Mucosa of descending colon (tissue), 3 donors: ENCODE measurements at regions not wholly inside any gene's neighbourhood (a gene's known extent, or its start where the extent isn't known, plus 50 kb on each side); places are given as distances from the start of the nearest gene placed in this dataset.

ENCODE experiments used
- ATAC-seq: fragments of 200-7000 bp; cut with Tn5 transposase; one replicate; pipeline ENCODE4 v1.9.1; 2020; ENCODE audit warnings: mild to moderate bottlenecking, moderate library complexity
- DNase-seq, 3 donors: peaks; one replicate each; pipeline ENCODE4 v3.0.0-alpha.2; 2020
- H3K36me3 ChIP-seq: fragments of 200-600 bp; one replicate; pipeline ENCODE4 v1.8.0; 2021; ENCODE audit warnings: low read depth, mild to moderate bottlenecking
- H3K4me1 ChIP-seq: fragments of 200-600 bp; one replicate; pipeline ENCODE4 v1.8.0; 2021; ENCODE audit warnings: low read depth, mild to moderate bottlenecking
- H3K4me3 ChIP-seq: fragments of 200-600 bp; one replicate; pipeline ENCODE4 v1.8.0; 2021; ENCODE audit warnings: mild to moderate bottlenecking
- H3K9me3 ChIP-seq: fragments of 200-600 bp; one replicate; pipeline ENCODE4 v1.8.0; 2021; ENCODE audit warnings: mild to moderate bottlenecking
- intact Hi-C, 2 donors: fragments of 100-400 bp; cut with DNase I in 1 of 2; cut with micrococcal nuclease in 1 of 2; formaldehyde crosslinking; loops; one replicate each; pipeline versions ENCODE4 v1.11.0 to v1.11.1; 2022; cut with DNase I, micrococcal nuclease
- TF ChIP-seq, protein P1 (sequence below): fragments of 200-600 bp; IDR thresholded peaks from one replicate; pipeline ENCODE4 v1.8.0; 2022; ENCODE audit warnings: antibody characterized with exemption, mild to moderate bottlenecking
- donor health status: DM: no; HTN: no; CAD: no; lungs with moderate emphysema.
- donor health status: DM: no; HTN: no; CAD: no.
- donor health status: DM: no; HTN: yes; CAD: no.

DNA sequence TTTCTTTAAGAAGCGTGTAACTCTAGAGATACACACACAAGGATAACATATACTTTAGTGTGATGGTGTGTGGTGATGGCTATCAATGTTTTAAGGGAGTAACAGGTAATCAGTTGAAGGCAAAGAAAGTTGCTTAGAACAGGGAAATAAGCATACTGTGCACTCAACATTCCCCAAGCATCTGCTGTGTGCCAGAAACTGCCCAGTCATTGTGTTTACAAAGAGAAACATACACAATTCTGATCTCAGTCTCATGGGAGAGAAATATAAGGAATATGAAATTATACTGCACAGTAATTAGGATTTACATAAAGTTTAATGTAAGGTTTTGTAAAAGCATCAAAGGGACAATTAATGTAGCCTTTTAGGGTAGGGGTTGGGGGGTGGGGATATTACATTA is 224.1 kb upstream of the TYRP1 start:
- no peaks in the 10 kb centered on the region for H3K4me1 ChIP-seq
- ATAC-seq: no peak
- no peaks in the 10 kb centered on the region for H3K36me3 ChIP-seq
- H3K4me3 ChIP-seq: no peak overlapping the region
- TF ChIP-seq, protein P1, sequence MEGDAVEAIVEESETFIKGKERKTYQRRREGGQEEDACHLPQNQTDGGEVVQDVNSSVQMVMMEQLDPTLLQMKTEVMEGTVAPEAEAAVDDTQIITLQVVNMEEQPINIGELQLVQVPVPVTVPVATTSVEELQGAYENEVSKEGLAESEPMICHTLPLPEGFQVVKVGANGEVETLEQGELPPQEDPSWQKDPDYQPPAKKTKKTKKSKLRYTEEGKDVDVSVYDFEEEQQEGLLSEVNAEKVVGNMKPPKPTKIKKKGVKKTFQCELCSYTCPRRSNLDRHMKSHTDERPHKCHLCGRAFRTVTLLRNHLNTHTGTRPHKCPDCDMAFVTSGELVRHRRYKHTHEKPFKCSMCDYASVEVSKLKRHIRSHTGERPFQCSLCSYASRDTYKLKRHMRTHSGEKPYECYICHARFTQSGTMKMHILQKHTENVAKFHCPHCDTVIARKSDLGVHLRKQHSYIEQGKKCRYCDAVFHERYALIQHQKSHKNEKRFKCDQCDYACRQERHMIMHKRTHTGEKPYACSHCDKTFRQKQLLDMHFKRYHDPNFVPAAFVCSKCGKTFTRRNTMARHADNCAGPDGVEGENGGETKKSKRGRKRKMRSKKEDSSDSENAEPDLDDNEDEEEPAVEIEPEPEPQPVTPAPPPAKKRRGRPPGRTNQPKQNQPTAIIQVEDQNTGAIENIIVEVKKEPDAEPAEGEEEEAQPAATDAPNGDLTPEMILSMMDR: no peak
- DNase-seq: no peak
- intact Hi-C loops: no loop called here
- H3K9me3 ChIP-seq: no peaks in the 10 kb centered on the region

DNA sequence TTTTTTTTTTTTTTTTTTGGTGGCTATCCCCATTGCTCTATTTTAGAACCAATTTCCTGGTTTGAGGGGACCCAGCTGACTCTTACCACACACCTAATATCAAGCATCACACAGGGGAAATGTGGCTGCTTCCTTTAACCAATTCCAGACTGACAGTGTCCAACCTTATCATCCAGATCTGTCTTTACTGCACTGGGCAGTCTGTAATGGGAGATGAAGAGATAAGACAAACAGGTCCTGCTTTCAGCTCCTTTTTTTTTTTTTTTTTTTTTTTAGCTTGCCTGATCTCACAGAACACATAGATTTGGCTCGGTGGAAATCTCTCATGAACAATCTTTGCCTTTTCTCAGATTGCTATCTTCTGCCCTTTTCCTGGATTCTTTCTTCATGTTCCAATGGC is 198.8 kb upstream of the TYRP1 start:
- intact Hi-C loops: no loop called here
- Histone ChIP-seq H3K9me3 (no peaks in the 10 kb centered on the region), H3K36me3 (no peaks in the 10 kb centered on the region), H3K4me1 (no peaks in the 10 kb centered on the region), H3K4me3 (no peak overlapping the region)
- TF ChIP-seq, protein P1: no peak
- no peak for ATAC-seq
- DNase-seq: no peak

DNA sequence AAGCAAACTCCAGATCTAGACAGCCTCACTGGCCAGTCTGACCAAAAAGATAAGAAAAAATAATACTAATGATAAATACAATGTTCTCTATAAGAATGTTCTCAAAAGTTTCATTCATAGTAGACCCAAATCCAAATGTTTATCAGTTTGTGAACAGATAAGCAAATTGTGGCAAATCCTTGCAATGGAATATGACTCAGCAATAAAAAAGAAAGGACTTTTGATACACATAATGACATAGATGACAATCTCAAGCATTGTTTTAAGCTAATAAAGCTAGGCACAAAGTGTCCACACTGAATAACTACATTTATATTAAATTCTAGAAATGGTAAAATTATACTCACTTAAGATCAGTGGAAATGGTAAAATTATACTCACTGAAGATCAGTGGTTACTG is 195.4 kb upstream of the TYRP1 start:
- DNase-seq (no peak), ATAC-seq (no peak)
- no peaks in the 10 kb centered on the region for H3K36me3 ChIP-seq
- intact Hi-C loops: no loop called here
- H3K9me3 ChIP-seq: no peaks in the 10 kb centered on the region
- no peaks in the 10 kb centered on the region for H3K4me1 ChIP-seq
- TF ChIP-seq, protein P1: no peak
- no peak overlapping the region for H3K4me3 ChIP-seq

DNA sequence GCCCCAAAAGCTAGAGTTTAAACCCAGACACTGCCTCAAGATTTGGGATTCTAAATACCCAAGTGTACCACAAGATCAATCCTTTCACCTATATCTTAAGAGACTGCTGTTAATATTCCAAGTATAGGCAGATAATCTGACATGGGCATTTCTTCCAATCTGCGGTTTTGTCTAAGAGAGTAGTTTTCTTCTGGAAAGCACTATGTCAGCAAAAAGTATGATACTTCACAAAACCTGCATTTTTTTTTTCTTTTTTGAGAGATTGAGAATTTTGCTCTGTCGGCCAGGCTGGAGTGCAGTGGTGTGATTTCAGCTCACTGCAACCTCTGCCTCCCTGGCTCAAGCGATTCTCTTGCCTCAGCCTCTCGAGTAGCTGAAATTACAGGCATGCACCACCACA is 190.7 kb upstream of the TYRP1 start:
- Histone ChIP-seq H3K4me1 (no peaks in the 10 kb centered on the region), H3K9me3 (no peaks in the 10 kb centered on the region), H3K4me3 (no peak overlapping the region), H3K36me3 (no peaks in the 10 kb centered on the region)
- intact Hi-C loops: no loop called here
- DNase-seq (no peak), ATAC-seq (no peak)
- TF ChIP-seq, protein P1: no peak

DNA sequence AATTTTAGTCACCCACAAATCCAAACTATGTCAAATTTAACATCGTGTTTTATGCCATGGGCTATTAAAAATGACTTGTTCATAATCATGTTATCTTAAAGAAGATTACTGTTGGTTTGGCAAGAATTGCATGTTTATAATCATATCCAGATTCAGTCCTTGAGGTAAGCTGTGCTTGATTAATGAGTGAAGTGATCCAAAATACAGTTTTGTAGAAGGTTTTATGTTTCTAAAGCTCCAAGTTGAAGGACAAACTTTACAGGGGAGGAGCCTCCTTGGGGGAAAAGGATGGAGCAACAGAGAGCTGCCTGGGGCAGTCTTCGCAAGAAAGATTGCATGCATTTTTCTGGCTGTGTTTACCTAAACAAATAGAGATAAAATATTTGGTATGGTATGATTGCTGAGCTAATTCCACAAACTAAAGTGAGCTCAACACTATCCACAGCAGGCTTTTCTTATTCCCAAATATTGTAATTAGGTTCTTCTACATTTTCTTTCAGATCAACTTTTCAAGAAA is 189.5 kb upstream of the TYRP1 start:
- Histone ChIP-seq H3K9me3 (no peaks in the 10 kb centered on the region), H3K36me3 (no peaks in the 10 kb centered on the region), H3K4me1 (no peaks in the 10 kb centered on the region), H3K4me3 (no peak overlapping the region)
- DNase-seq: no peak
- TF ChIP-seq, protein P1: no peak
- no peak for ATAC-seq
- intact Hi-C loops: no loop called here

DNA sequence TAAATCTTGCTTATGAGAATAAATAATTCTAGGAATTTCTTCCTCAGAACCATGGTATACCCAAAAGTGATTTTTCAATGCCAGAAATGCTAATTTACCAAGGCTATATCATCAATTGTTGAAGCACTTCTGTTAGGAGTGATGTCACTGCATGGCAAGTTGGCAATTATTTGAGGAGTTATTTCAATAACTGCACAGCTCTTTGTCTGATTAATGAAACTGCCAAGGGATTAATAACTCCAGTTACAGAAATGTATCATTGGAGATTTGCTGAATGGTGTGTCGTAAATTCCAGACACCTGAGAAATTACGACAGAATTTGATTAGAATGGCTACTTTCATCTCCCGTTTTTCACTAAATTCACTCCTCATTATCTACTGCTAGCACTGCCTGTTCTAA is 182.6 kb upstream of the TYRP1 start:
- no peaks in the 10 kb centered on the region for H3K9me3 ChIP-seq
- TF ChIP-seq, protein P1: no peak
- H3K4me1 ChIP-seq: no peaks in the 10 kb centered on the region
- DNase-seq (no peak), ATAC-seq (no peak)
- no peaks in the 10 kb centered on the region for H3K36me3 ChIP-seq
- intact Hi-C loops: no loop called here
- H3K4me3 ChIP-seq: no peak overlapping the region
